Uterus (tissue), 3 donors: ENCODE measurements at regions not wholly inside any gene's neighbourhood (a gene's known extent, or its start where the extent isn't known, plus 50 kb on each side); places are given as distances from the start of the nearest gene placed in this dataset.

Source experiments
- DNase-seq, 2 donors: peaks; one replicate each; pipeline ENCODE4 v3.0.0-alpha.2; 2019 to 2020
- H3K27ac ChIP-seq, 2 donors: fragments of 200-600 bp; sonication (generic); 1 replicate in 1 of 2; 2 replicates in 1 of 2; pipeline ENCODE4 v1.5.1; 2016 to 2018
- H3K27me3 ChIP-seq, 2 donors: fragments of 200-600 bp; sonication (generic); one replicate each; pipeline ENCODE4 v1.5.1; 2018 to 2019; ENCODE audit warnings: control low read depth in 1 of 2
- H3K36me3 ChIP-seq, 2 donors: fragments of 200-600 bp; sonication (generic); one replicate each; pipeline ENCODE4 v1.5.1; 2019; ENCODE audit warnings: control low read depth in 1 of 2
- H3K4me1 ChIP-seq, 2 donors: fragments of 200-600 bp; sonication (generic); one replicate each; pipeline ENCODE4 v1.5.1; 2018 to 2019; ENCODE audit warnings: control low read depth in 1 of 2
- H3K4me3 ChIP-seq, 2 donors: fragments of 200-600 bp; sonication (generic); 1 replicate in 1 of 2; 2 replicates in 1 of 2; pipeline ENCODE4 v1.5.1; 2018 to 2019; ENCODE audit warnings: mild to moderate bottlenecking in 1 of 2
- H3K9me3 ChIP-seq, 2 donors: fragments of 200-600 bp; sonication (generic); one replicate each; pipeline ENCODE4 v1.5.1; 2019; ENCODE audit warnings: control low read depth in 1 of 2
- POLR2A ChIP-seq, 2 donors: fragments of 450-650 bp; IDR thresholded peaks; one replicate each; pipeline ENCODE4 v1.6.1; 2016; ENCODE audit warnings: antibody characterized with exemption in 2 of 2, mild to moderate bottlenecking in 1 of 2, moderate library complexity in 1 of 2
- intact Hi-C: fragments of 100-400 bp; cut with DNase I; formaldehyde crosslinking; loops from one replicate; pipeline ENCODE4 v1.15.1; 2023; ENCODE audit warnings: low total_unique reads
- TF ChIP-seq, protein P1 (sequence below), 4 experiments: fragments of 200-600 bp in 2 of 4; fragments of 450-650 bp in 2 of 4; sonication (generic) in 2 of 4; IDR thresholded peaks; one replicate each; pipeline ENCODE4 v1.5.1; 2016 to 2019; ENCODE audit warnings: antibody characterized with exemption in 4 of 4, mild to moderate bottlenecking in 2 of 4, moderate library complexity in 1 of 4
- donor health status: DM: yes; HTN: yes; CAD: no.

DNA sequence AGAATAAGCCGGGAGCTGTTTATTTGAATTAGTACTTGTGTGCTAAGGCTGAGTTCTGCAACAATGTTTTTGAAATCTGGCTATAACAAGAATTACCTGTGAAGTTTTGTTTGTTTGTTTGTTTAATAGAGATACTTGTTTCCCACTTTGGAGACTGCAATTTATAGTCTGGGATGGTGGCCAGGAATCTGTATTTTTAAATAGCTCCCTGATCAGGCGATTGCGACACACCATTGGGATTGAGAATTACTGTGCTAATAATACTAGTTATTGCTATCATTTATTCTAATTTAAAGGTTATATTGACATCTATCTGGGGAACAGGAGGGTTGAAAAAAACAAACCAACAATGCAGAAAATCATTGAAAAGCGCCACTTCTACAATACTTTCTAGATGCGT is 951.6 kb upstream of the TENM3 start:
- intact Hi-C loops, result no loop called here
- Histone ChIP-seq H3K4me3 (no peak overlapping the region), H3K4me1 (no peaks in the 10 kb centered on the region), H3K9me3 (no peaks in the 10 kb centered on the region), H3K27ac (no peak overlapping the region), H3K27me3 (no peaks in the 10 kb centered on the region), H3K36me3 (no peaks in the 10 kb centered on the region)
- TF ChIP-seq, protein P1, sequence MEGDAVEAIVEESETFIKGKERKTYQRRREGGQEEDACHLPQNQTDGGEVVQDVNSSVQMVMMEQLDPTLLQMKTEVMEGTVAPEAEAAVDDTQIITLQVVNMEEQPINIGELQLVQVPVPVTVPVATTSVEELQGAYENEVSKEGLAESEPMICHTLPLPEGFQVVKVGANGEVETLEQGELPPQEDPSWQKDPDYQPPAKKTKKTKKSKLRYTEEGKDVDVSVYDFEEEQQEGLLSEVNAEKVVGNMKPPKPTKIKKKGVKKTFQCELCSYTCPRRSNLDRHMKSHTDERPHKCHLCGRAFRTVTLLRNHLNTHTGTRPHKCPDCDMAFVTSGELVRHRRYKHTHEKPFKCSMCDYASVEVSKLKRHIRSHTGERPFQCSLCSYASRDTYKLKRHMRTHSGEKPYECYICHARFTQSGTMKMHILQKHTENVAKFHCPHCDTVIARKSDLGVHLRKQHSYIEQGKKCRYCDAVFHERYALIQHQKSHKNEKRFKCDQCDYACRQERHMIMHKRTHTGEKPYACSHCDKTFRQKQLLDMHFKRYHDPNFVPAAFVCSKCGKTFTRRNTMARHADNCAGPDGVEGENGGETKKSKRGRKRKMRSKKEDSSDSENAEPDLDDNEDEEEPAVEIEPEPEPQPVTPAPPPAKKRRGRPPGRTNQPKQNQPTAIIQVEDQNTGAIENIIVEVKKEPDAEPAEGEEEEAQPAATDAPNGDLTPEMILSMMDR (IDR thresholded peaks at IDR 0.05), result no peak
- TF ChIP-seq POLR2A (IDR thresholded peaks at IDR 0.05), result no peak
- DNase-seq, result no peak

DNA sequence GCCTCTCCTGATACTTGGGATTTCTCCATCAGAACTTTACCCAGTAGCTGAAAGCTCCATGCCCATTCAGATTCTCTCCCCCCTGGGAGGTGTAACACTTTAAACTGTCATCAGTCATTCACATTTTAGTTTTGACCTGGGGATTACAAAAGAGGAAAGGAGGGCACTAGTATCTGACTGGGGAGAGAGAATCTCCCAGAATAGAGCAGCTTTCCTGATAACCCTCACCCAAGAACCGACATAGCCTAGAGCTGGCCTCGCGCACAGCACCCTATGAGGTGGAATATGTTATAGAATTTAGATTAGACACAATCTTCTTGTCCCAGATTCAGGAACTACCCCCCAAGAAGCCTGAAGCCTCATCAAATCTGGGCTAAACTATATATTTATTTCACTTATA is 950.2 kb upstream of the TENM3 start:
- Histone ChIP-seq H3K9me3 (no peaks in the 10 kb centered on the region), H3K27ac (no peak overlapping the region), H3K27me3 (no peaks in the 10 kb centered on the region), H3K36me3 (no peaks in the 10 kb centered on the region), H3K4me3 (no peak overlapping the region), H3K4me1 (no peaks in the 10 kb centered on the region)
- intact Hi-C loops, result no loop called here
- no peak for DNase-seq
- TF ChIP-seq, protein P1 (IDR thresholded peaks at IDR 0.05), result no peak
- no peak for TF ChIP-seq POLR2A (IDR thresholded peaks at IDR 0.05)

DNA sequence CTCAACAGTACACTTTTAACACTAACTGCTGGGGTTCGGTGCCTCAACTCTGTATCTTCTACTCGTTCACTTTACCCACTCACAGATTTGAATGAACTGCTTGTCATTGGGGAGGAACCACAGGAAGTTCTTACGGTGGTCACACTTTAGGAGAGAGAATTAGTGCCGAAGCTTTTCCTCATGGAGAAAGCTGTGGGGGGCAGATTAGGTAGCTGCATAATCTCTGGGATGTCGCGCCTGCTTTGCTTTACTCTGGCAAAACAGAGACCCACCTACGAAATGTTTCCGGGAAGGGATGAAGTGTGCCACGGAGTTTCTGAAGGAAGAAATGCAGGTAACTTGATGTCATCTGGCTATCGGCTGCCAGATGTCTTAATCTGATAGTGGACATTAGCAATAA is 949.7 kb upstream of the TENM3 start:
- TF ChIP-seq, protein P1 (IDR thresholded peaks at IDR 0.05), result no peak
- no peak for TF ChIP-seq POLR2A (IDR thresholded peaks at IDR 0.05)
- H3K4me3 ChIP-seq, result no peak overlapping the region
- H3K4me1 ChIP-seq, result no peaks in the 10 kb centered on the region
- H3K36me3 ChIP-seq, result no peaks in the 10 kb centered on the region
- no peak for DNase-seq
- intact Hi-C loops, result no loop called here
- no peak overlapping the region for H3K27ac ChIP-seq
- H3K9me3 ChIP-seq, result no peaks in the 10 kb centered on the region
- H3K27me3 ChIP-seq, result no peaks in the 10 kb centered on the region

DNA sequence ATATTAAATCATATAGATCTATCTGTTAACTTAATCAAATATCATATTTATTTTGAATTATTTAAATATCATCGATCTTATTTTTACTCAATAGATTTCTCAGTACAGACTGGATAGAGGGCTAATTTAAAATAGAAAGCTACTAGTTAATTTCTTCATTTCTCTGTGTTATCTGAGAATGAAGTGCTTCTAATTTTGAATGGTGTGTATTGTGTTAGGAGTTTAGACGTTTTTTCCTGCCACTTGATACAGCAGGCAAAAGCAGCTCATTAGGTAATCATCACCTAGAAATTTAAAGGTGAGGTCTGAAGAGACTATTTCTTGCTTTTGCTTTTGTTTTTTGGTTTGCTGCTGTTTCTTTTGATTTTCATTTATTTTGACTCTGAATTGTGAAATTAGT is 948.8 kb upstream of the TENM3 start:
- no peak for DNase-seq
- no peak overlapping the region for H3K27ac ChIP-seq
- no peaks in the 10 kb centered on the region for H3K36me3 ChIP-seq
- H3K9me3 ChIP-seq, result no peaks in the 10 kb centered on the region
- H3K4me3 ChIP-seq, result no peak overlapping the region
- intact Hi-C loops, result no loop called here
- no peaks in the 10 kb centered on the region for H3K4me1 ChIP-seq
- H3K27me3 ChIP-seq, result no peaks in the 10 kb centered on the region
- no peak for TF ChIP-seq POLR2A (IDR thresholded peaks at IDR 0.05)
- TF ChIP-seq, protein P1 (IDR thresholded peaks at IDR 0.05), result no peak

DNA sequence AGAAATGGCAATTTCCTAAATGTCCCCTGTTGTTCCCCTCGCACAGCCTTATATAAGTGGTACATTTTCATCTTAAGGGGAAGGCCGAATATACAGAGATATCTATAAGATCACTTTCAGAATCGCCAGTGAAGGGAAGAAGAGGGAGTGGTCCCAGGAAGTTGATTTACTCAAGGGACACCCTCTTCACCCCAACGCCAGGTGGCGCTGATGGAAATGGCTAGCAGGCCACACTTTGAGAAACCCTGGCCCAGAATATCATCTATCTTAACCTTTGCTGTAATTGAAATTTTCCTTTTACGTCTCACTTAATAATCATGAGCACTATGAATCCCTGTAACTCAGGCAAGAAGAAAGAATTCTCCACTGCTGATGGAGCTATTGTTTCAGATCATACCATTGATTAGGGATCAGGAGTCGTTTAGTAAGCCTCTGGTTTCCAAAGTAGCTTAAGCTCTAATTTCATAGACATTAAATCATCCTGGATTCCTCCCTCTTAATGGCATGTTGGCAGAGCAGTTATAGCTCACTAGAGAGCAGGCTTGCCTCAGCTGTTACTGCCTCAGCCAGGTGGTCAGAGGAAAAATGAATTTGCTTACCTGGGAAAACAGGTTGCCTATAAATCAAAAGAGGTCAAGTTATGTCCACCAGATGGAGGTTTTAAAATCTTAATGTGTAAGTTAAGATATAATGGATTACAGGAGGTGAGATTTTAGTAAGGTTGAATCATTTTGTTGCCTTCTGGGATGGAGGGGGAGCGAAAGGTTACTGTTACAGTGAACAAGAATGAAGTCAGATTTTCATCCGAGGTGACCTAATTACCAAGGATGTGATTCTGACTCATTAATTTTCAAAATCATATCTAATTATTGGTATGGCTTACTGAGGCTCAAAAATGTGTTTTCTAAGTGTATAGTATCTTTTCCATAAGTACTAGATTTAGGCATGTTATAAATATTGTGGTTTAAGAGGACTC is 941.2 kb upstream of the TENM3 start:
- TF ChIP-seq, protein P1 (IDR thresholded peaks at IDR 0.05), result no peak
- TF ChIP-seq POLR2A (IDR thresholded peaks at IDR 0.05), result no peak
- Histone ChIP-seq H3K9me3 (no peaks in the 10 kb centered on the region), H3K36me3 (no peaks in the 10 kb centered on the region), H3K27ac (no peak overlapping the region), H3K4me3 (no peak overlapping the region), H3K4me1 (no peaks in the 10 kb centered on the region), H3K27me3 (no peaks in the 10 kb centered on the region)
- intact Hi-C loops, result no loop called here
- DNase-seq, result no peak
